Parathyroid adenoma (tissue), 2 donors: ENCODE measurements at regions not wholly inside any gene's neighbourhood (a gene's known extent, or its start where the extent isn't known, plus 50 kb on each side); places are given as distances from the start of the nearest gene placed in this dataset.

Source experiments
- H2AFZ ChIP-seq: fragments of 300-600 bp; sonication (generic); one replicate; pipeline ENCODE4 v1.7.0; 2017; ENCODE audit warnings: antibody characterized with exemption, mild to moderate bottlenecking
- H3K27ac ChIP-seq: fragments of 300-600 bp; sonication (generic); one replicate; pipeline ENCODE4 v1.7.0; 2017
- H3K27me3 ChIP-seq: fragments of 300-600 bp; sonication (generic); one replicate; pipeline ENCODE4 v1.7.0; 2017; ENCODE audit warnings: low read length; ENCODE audit not compliant: control insufficient read depth, insufficient read depth
- H3K36me3 ChIP-seq: fragments of 300-600 bp; sonication (generic); one replicate; pipeline ENCODE4 v1.7.0; 2017; ENCODE audit warnings: low read length; ENCODE audit not compliant: control insufficient read depth, insufficient read depth
- H3K4me1 ChIP-seq: fragments of 300-600 bp; sonication (generic); one replicate; pipeline ENCODE4 v1.7.0; 2017; ENCODE audit warnings: control low read depth
- H3K4me2 ChIP-seq: fragments of 300-600 bp; sonication (generic); one replicate; pipeline ENCODE4 v1.7.0; 2017; ENCODE audit warnings: low read length
- H3K4me3 ChIP-seq: fragments of 300-600 bp; sonication (generic); one replicate; pipeline ENCODE4 v1.7.0; 2017; ENCODE audit warnings: low read depth, low read length
- H3K79me2 ChIP-seq: fragments of 300-600 bp; sonication (generic); one replicate; pipeline ENCODE4 v1.7.0; 2017; ENCODE audit warnings: control low read depth
- H3K9ac ChIP-seq: fragments of 300-600 bp; sonication (generic); one replicate; pipeline ENCODE4 v1.7.0; 2017; ENCODE audit warnings: mild to moderate bottlenecking
- H3K9me3 ChIP-seq: fragments of 300-600 bp; sonication (generic); one replicate; pipeline ENCODE4 v1.7.0; 2017; ENCODE audit warnings: low read length; ENCODE audit not compliant: control insufficient read depth
- CTCF ChIP-seq: fragments of 300-600 bp; sonication (generic); IDR thresholded peaks from one replicate; pipeline ENCODE4 v1.7.0; 2017; ENCODE audit warnings: antibody characterized with exemption, mild to moderate bottlenecking
- donor health status: primary hyperparathyroidism.

GRCh38 chr18:45463451-45463850, 151.8 kb upstream of the SLC14A2 start:
- no peak overlapping the region for H3K27ac ChIP-seq
- H3K4me3 ChIP-seq = no peak overlapping the region
- H3K4me2 ChIP-seq = no peak overlapping the region
- no peaks in the 10 kb centered on the region for H3K36me3 ChIP-seq
- no peak overlapping the region for H3K9ac ChIP-seq
- TF ChIP-seq CTCF = no peak
- no peaks in the 10 kb centered on the region for H3K4me1 ChIP-seq
- H3K79me2 ChIP-seq = no peaks in the 10 kb centered on the region
- H2AFZ ChIP-seq = no peak overlapping the region
- H3K9me3 ChIP-seq = no peaks in the 10 kb centered on the region
- no peaks in the 10 kb centered on the region for H3K27me3 ChIP-seq

GRCh38 chr18:45464619-45465018, 150.7 kb upstream of the SLC14A2 start:
- H2AFZ ChIP-seq = no peak overlapping the region
- H3K9me3 ChIP-seq = no peaks in the 10 kb centered on the region
- no peak overlapping the region for H3K27ac ChIP-seq
- no peaks in the 10 kb centered on the region for H3K4me1 ChIP-seq
- no peak for TF ChIP-seq CTCF
- H3K9ac ChIP-seq = no peak overlapping the region
- no peaks in the 10 kb centered on the region for H3K36me3 ChIP-seq
- H3K27me3 ChIP-seq = no peaks in the 10 kb centered on the region
- no peak overlapping the region for H3K4me3 ChIP-seq
- H3K4me2 ChIP-seq = no peak overlapping the region
- H3K79me2 ChIP-seq = no peaks in the 10 kb centered on the region

- Histone ChIP-seq H3K27ac (no peak overlapping the region), H3K9ac (no peak overlapping the region), H3K79me2 (no peaks in the 10 kb centered on the region), H3K4me1 (no peaks in the 10 kb centered on the region), H3K9me3 (no peaks in the 10 kb centered on the region), H3K36me3 (no peaks in the 10 kb centered on the region), H3K4me3 (no peak overlapping the region), H3K27me3 (no peaks in the 10 kb centered on the region), H3K4me2 (no peak overlapping the region), H2AFZ (no peak overlapping the region)
- TF ChIP-seq CTCF = no peak
Measured at GRCh38 chr18:45467293-45467692, 148.0 kb upstream of the SLC14A2 start.

GRCh38 chr18:45467945-45468344, 147.3 kb upstream of the SLC14A2 start:
- H3K9me3 ChIP-seq = no peaks in the 10 kb centered on the region
- no peak overlapping the region for H3K4me3 ChIP-seq
- no peak for TF ChIP-seq CTCF
- no peak overlapping the region for H3K9ac ChIP-seq
- no peak overlapping the region for H2AFZ ChIP-seq
- H3K4me2 ChIP-seq = no peak overlapping the region
- no peaks in the 10 kb centered on the region for H3K36me3 ChIP-seq
- no peaks in the 10 kb centered on the region for H3K27me3 ChIP-seq
- no peaks in the 10 kb centered on the region for H3K79me2 ChIP-seq
- no peak overlapping the region for H3K27ac ChIP-seq
- no peaks in the 10 kb centered on the region for H3K4me1 ChIP-seq

GRCh38 chr18:45478889-45479288, 136.4 kb upstream of the SLC14A2 start:
- Histone ChIP-seq H3K9ac (no peak overlapping the region), H3K4me2 (no peak overlapping the region), H3K36me3 (no peaks in the 10 kb centered on the region), H3K4me3 (no peak overlapping the region), H3K27ac (no peak overlapping the region), H3K79me2 (no peaks in the 10 kb centered on the region), H3K4me1 (no peaks in the 10 kb centered on the region), H3K27me3 (no peaks in the 10 kb centered on the region), H3K9me3 (no peaks in the 10 kb centered on the region), H2AFZ (no peak overlapping the region)
- TF ChIP-seq CTCF = no peak
